ENCODE measurements at regions not wholly inside any gene's neighbourhood (a gene's known extent, or its start where the extent isn't known, plus 50 kb on each side); places are given as distances from the start of the nearest gene placed in this dataset.

GRCh38 chr12:67758119-67758518 lies 109.6 kb downstream of the DYRK2 start:
- TF ChIP-seq CTCF (tag by site-specific recombination; IDR thresholded peaks at IDR 0.05) (no peak), ZNF155 (tag by site-specific recombination; IDR thresholded peaks at IDR 0.05) (no peak), ZFP41 (tag by site-specific recombination; IDR thresholded peaks at IDR 0.05; ENCODE audit: borderline replicate concordance) (no peak), ZNF791 (tag by site-specific recombination; IDR thresholded peaks at IDR 0.05) (no peak), SALL2 (tag by site-specific recombination; IDR thresholded peaks at IDR 0.05; ENCODE audit: borderline replicate concordance) (no peak), ZNF274 (IDR thresholded peaks at IDR 0.05; ENCODE audit: low read length) (no peak), ZNF274 (tag by site-specific recombination; IDR thresholded peaks at IDR 0.05; ENCODE audit: borderline replicate concordance) (no peak), ZNF423 (tag by site-specific recombination; IDR thresholded peaks at IDR 0.05) (no peak), REST (tag by site-specific recombination; IDR thresholded peaks at IDR 0.05) (no peak), YY1 (tag by site-specific recombination; IDR thresholded peaks at IDR 0.05) (no peak), TSHZ1 (tag by site-specific recombination; IDR thresholded peaks at IDR 0.05; ENCODE audit: borderline replicate concordance) (no peak), ZSCAN23 (tag by site-specific recombination; IDR thresholded peaks at IDR 0.05) (no peak), ZNF18 (tag by site-specific recombination; IDR thresholded peaks at IDR 0.05) (no peak)

Data from HEK293 (cell line).